Nephron progenitor cell (in vitro differentiated cells): ENCODE measurements at regions not wholly inside any gene's neighbourhood (a gene's known extent, or its start where the extent isn't known, plus 50 kb on each side); places are given as distances from the start of the nearest gene placed in this dataset.
"Not testable (repeated sequence)": the region's sequence is repeated elsewhere in the genome, so short reads cannot be mapped to it uniquely, and the experiment has no call there.

Experiments used
- DNase-seq: peaks from one replicate; pipeline ENCODE4 v3.0.0; 2021
- H3K27ac Mint-ChIP-seq: 2 replicates; pipeline ENCODE4 v1.8.0; 2021; ENCODE audit warnings: mild to moderate bottlenecking, moderate library complexity, mixed read lengths
- H3K27me3 Mint-ChIP-seq: 2 replicates; pipeline ENCODE4 v1.8.0; 2021; ENCODE audit warnings: mild to moderate bottlenecking, low read depth, mixed read lengths; ENCODE audit not compliant: poor library complexity
- H3K36me3 Mint-ChIP-seq: 2 replicates; pipeline ENCODE4 v1.8.0; 2021; ENCODE audit warnings: low read depth, mixed read lengths
- H3K4me1 Mint-ChIP-seq: 2 replicates; pipeline ENCODE4 v1.8.0; 2021; ENCODE audit warnings: mixed read lengths
- H3K4me3 Mint-ChIP-seq: 2 replicates; pipeline ENCODE4 v1.8.0; 2021; ENCODE audit warnings: mild to moderate bottlenecking, moderate library complexity, mixed read lengths
- H3K9me3 Mint-ChIP-seq: 2 replicates; pipeline ENCODE4 v1.8.0; 2021; ENCODE audit warnings: mild to moderate bottlenecking, moderate library complexity, mixed read lengths
- CTCF ChIP-seq: fragments of 200-600 bp; sonication (generic); IDR thresholded peaks from 2 replicates; pipeline ENCODE4 v1.5.0; 2021; ENCODE audit warnings: antibody characterized with exemption

GRCh38 chr1:25117233-25117823, 115.0 kb downstream of the SYF2 start:
- DNase-seq = no peak
- Mint-ChIP-seq H3K4me1 (peaks cover 5% of the 10 kb centered on the region), H3K27me3 (peaks cover 57% of the 10 kb centered on the region)

GRCh38 chr1:25116832-25117231, 115.5 kb downstream of the SYF2 start:
- Mint-ChIP-seq H3K9me3 (peaks cover 16% of the 10 kb centered on the region), H3K36me3 (no peaks in the 10 kb centered on the region), H3K4me3 (no peak overlapping the region), H3K4me1 (peaks cover 8% of the 10 kb centered on the region), H3K27ac (no peak overlapping the region), H3K27me3 (peaks cover 57% of the 10 kb centered on the region)
- no peak for TF ChIP-seq CTCF
- no peak for DNase-seq

More at GRCh38 chr1:25117233-25117823, 115.0 kb downstream of the SYF2 start:
- no peak for TF ChIP-seq CTCF
- Mint-ChIP-seq H3K27ac (no peak overlapping the region), H3K36me3 (no peaks in the 10 kb centered on the region), H3K4me3 (no peak overlapping the region), H3K9me3 (peaks cover 16% of the 10 kb centered on the region)

GRCh38 chr1:25116117-25116516, 116.2 kb downstream of the SYF2 start:
- Mint-ChIP-seq H3K27me3 (peaks cover 65% of the 10 kb centered on the region), H3K4me1 (peaks cover 11% of the 10 kb centered on the region), H3K9me3 (peaks cover 16% of the 10 kb centered on the region)
- not testable (repeated sequence) for H3K4me3 Mint-ChIP-seq, H3K27ac Mint-ChIP-seq, H3K36me3 Mint-ChIP-seq, DNase-seq

- H3K4me3 Mint-ChIP-seq = no peak overlapping the region
- H3K27ac Mint-ChIP-seq = no peak overlapping the region
- peaks cover 26% of the 10 kb centered on the region for H3K9me3 Mint-ChIP-seq
- peaks cover 11% of the 10 kb centered on the region for H3K4me1 Mint-ChIP-seq
- peaks cover 66% of the 10 kb centered on the region for H3K27me3 Mint-ChIP-seq
- no peak for DNase-seq
- H3K36me3 Mint-ChIP-seq = peaks cover 5% of the 10 kb centered on the region
- no peak for TF ChIP-seq CTCF
Measured at GRCh38 chr1:25113731-25114130, 118.6 kb downstream of the SYF2 start.

- Mint-ChIP-seq H3K9me3 (peaks cover 31% of the 10 kb centered on the region), H3K27ac (no peak overlapping the region), H3K4me3 (no peak overlapping the region), H3K4me1 (peaks cover 11% of the 10 kb centered on the region), H3K27me3 (peaks cover 66% of the 10 kb centered on the region), H3K36me3 (peaks cover 5% of the 10 kb centered on the region)
- no peak for TF ChIP-seq CTCF
- DNase-seq = no peak
Measured at GRCh38 chr1:25113086-25113485, 119.2 kb downstream of the SYF2 start.

GRCh38 chr1:25112400-25112799, 119.9 kb downstream of the SYF2 start:
- peaks cover 11% of the 10 kb centered on the region for H3K4me1 Mint-ChIP-seq
- H3K27ac Mint-ChIP-seq = no peak overlapping the region
- peaks cover 5% of the 10 kb centered on the region for H3K36me3 Mint-ChIP-seq
- H3K9me3 Mint-ChIP-seq = peaks cover 26% of the 10 kb centered on the region
- H3K27me3 Mint-ChIP-seq = peaks cover 64% of the 10 kb centered on the region
- TF ChIP-seq CTCF = no peak
- no peak for DNase-seq
- no peak overlapping the region for H3K4me3 Mint-ChIP-seq
